CD4-positive, alpha-beta T cell (primary cell): ENCODE measurements at regions not wholly inside any gene's neighbourhood (a gene's known extent, or its start where the extent isn't known, plus 50 kb on each side); places are given as distances from the start of the nearest gene placed in this dataset.

ENCODE experiments used
- ATAC-seq: fragments of 200-7000 bp; cut with Tn5 transposase; one replicate; pipeline ENCODE4 v1.10.0; 2022; ENCODE audit warnings: mild to moderate bottlenecking; ENCODE audit not compliant: poor library complexity
- CTCF ChIA-PET: fragments of 350-600 bp; sonication (Branson Sonifier 250); formaldehyde crosslinking; loops from one replicate; lab custom pipeline; 2021; ENCODE audit warnings: antibody characterized with exemption, inconsistent platforms; lab: Charles Lee
- POLR2A ChIA-PET: fragments of 350-600 bp; sonication (Branson Sonifier 250); formaldehyde crosslinking; loops from one replicate; lab custom pipeline; 2021; ENCODE audit warnings: antibody characterized with exemption, inconsistent platforms; lab: Charles Lee
- DNase-seq, 14 experiments: peaks; one replicate each; pipeline ENCODE4 v3.0.0-alpha.2; 2013 to 2020; ENCODE audit warnings: mixed read lengths in 2 of 14
- H3K27ac ChIP-seq, 2 donors: one replicate each; pipeline versions ENCODE4 v1.5.1 to v1.7.0; 2013; ENCODE audit warnings: low read length in 2 of 2, low read depth in 1 of 2, mild to moderate bottlenecking in 1 of 2
- H3K27me3 ChIP-seq, 2 experiments: 1 replicate in 1 of 2; 2 replicates in 1 of 2; pipeline versions ENCODE4 v1.6.1 to v1.7.0; 2013; ENCODE audit warnings: low read length in 2 of 2, control low read depth in 1 of 2, mild to moderate bottlenecking in 1 of 2, moderate library complexity in 1 of 2; ENCODE audit not compliant: insufficient read depth in 2 of 2, control insufficient read depth in 1 of 2
- H3K36me3 ChIP-seq: one replicate; pipeline ENCODE4 v1.6.1; 2013; ENCODE audit warnings: low read length, control low read depth; ENCODE audit not compliant: insufficient read depth
- H3K4me1 ChIP-seq: one replicate; pipeline ENCODE4 v1.6.1; 2013; ENCODE audit warnings: low read length, control low read depth; ENCODE audit not compliant: insufficient read depth
- H3K4me3 ChIP-seq: one replicate; pipeline ENCODE4 v1.5.1; 2013; ENCODE audit warnings: mild to moderate bottlenecking, low read length, moderate library complexity
- H3K9me3 ChIP-seq, 2 experiments: 1 replicate in 1 of 2; 2 replicates in 1 of 2; pipeline versions ENCODE4 v1.6.1 to v1.7.0; 2013; ENCODE audit warnings: low read length in 2 of 2, mild to moderate bottlenecking in 2 of 2, control low read depth in 1 of 2, moderate library complexity in 1 of 2; ENCODE audit not compliant: control insufficient read depth in 1 of 2, insufficient read depth in 1 of 2
- H3K27ac Mint-ChIP-seq: one replicate; pipeline ENCODE4 v1.8.0; 2020; ENCODE audit warnings: mixed read lengths
- H3K27me3 Mint-ChIP-seq: one replicate; pipeline ENCODE4 v1.8.0; 2021; ENCODE audit warnings: mixed read lengths
- H3K36me3 Mint-ChIP-seq: one replicate; pipeline ENCODE4 v1.8.0; 2021; ENCODE audit warnings: low read depth, mixed read lengths
- H3K4me1 Mint-ChIP-seq: one replicate; pipeline ENCODE4 v1.8.0; 2021; ENCODE audit warnings: low read depth, mixed read lengths
- H3K4me3 Mint-ChIP-seq: one replicate; pipeline ENCODE4 v1.8.0; 2020; ENCODE audit warnings: mild to moderate bottlenecking, mixed read lengths
- H3K9me3 Mint-ChIP-seq: one replicate; pipeline ENCODE4 v1.8.0; 2020; ENCODE audit warnings: mixed read lengths
- CTCF ChIP-seq: fragments of 200-600 bp; IDR thresholded peaks from one replicate; pipeline ENCODE4 v1.8.0; 2022; ENCODE audit warnings: antibody characterized with exemption, mild to moderate bottlenecking
- intact Hi-C, 2 experiments: fragments of 100-400 bp; cut with DNase I in 1 of 2; cut with micrococcal nuclease in 1 of 2; formaldehyde crosslinking; loops; one replicate each; pipeline versions ENCODE4 v1.15.1 to v1.9.0; 2023 to 2025; cut with DNase I, micrococcal nuclease

- no peak for DNase-seq
- no peak overlapping the region for H3K4me3 ChIP-seq
- intact Hi-C loops: no loop called here
Measured at GRCh38 chr21:20649231-20649630, 349.0 kb upstream of the NCAM2 start.

GRCh38 chr21:20652846-20653245 lies 345.4 kb upstream of the NCAM2 start:
- no peaks in the 10 kb centered on the region for H3K36me3 Mint-ChIP-seq
- peaks cover 0 to 3% of the 10 kb centered on the region in 2 experiments for H3K9me3 ChIP-seq
- H3K9me3 Mint-ChIP-seq: peaks cover 7% of the 10 kb centered on the region
- no peaks in the 10 kb centered on the region for H3K27me3 Mint-ChIP-seq
- no peak for ATAC-seq
- no peak for DNase-seq
- no peak overlapping the region for H3K4me3 ChIP-seq
- H3K27ac ChIP-seq: no peak overlapping the region
- CTCF ChIA-PET: no interaction called here
- no peaks in the 10 kb centered on the region for H3K36me3 ChIP-seq
- H3K4me3 Mint-ChIP-seq: no peak overlapping the region
- H3K4me1 Mint-ChIP-seq: no peaks in the 10 kb centered on the region
- no peak for TF ChIP-seq CTCF
- no peaks in the 10 kb centered on the region for H3K4me1 ChIP-seq
- intact Hi-C loops: no loop called here
- POLR2A ChIA-PET: no interaction called here
- H3K27ac Mint-ChIP-seq: no peak overlapping the region
- no peaks in the 10 kb centered on the region for H3K27me3 ChIP-seq

More at GRCh38 chr21:20649231-20649630, 349.0 kb upstream of the NCAM2 start:
- no peaks in the 10 kb centered on the region for H3K27me3 Mint-ChIP-seq
- no peak for TF ChIP-seq CTCF
- no peaks in the 10 kb centered on the region for H3K36me3 ChIP-seq
- peaks cover 0 to 20% of the 10 kb centered on the region in 2 experiments for H3K9me3 ChIP-seq
- peaks cover 3% of the 10 kb centered on the region for H3K9me3 Mint-ChIP-seq
- H3K4me1 ChIP-seq: no peaks in the 10 kb centered on the region
- H3K36me3 Mint-ChIP-seq: no peaks in the 10 kb centered on the region
- no peaks in the 10 kb centered on the region for H3K4me1 Mint-ChIP-seq
- POLR2A ChIA-PET: no interaction called here
- no peak overlapping the region for H3K27ac Mint-ChIP-seq
- ATAC-seq: no peak
- no peaks in the 10 kb centered on the region for H3K27me3 ChIP-seq
- CTCF ChIA-PET: no interaction called here
- H3K27ac ChIP-seq: no peak overlapping the region
- no peak overlapping the region for H3K4me3 Mint-ChIP-seq

- Histone ChIP-seq H3K4me3 (no peak overlapping the region), H3K27ac (no peak overlapping the region), H3K36me3 (no peaks in the 10 kb centered on the region), H3K4me1 (no peaks in the 10 kb centered on the region), H3K27me3 (no peaks in the 10 kb centered on the region), H3K9me3 (no peaks in the 10 kb centered on the region)
- ChIA-PET POLR2A (no interaction called here), CTCF (interaction anchor here (1.5 kb wide), 1 partner anchor 10 kb away, joined by 3 read pairs; no protein-coding TSS in a partner anchor)
- no peak overlapping the region for H3K4me3 Mint-ChIP-seq
- H3K36me3 Mint-ChIP-seq: no peaks in the 10 kb centered on the region
- no peak overlapping the region for H3K27ac Mint-ChIP-seq
- H3K27me3 Mint-ChIP-seq: no peaks in the 10 kb centered on the region
- H3K4me1 Mint-ChIP-seq: no peaks in the 10 kb centered on the region
- ATAC-seq: no peak
- TF ChIP-seq CTCF: no peak
- intact Hi-C loops: no loop called here
- no peak for DNase-seq
- H3K9me3 Mint-ChIP-seq: peaks cover 7% of the 10 kb centered on the region
Measured at GRCh38 chr21:20661246-20661645, 337.0 kb upstream of the NCAM2 start.
